PC-3 (cell line): ENCODE measurements at regions not wholly inside any gene's neighbourhood (a gene's known extent, or its start where the extent isn't known, plus 50 kb on each side); places are given as distances from the start of the nearest gene placed in this dataset.
A peak's percentile ranks its signal among the peaks of the same experiment; 100 is the strongest.

Experiments used
- ATAC-seq: fragments of 200-7000 bp; cut with Tn5 transposase; 2 replicates; pipeline ENCODE4 v1.9.1; 2020; ENCODE audit warnings: mild to moderate bottlenecking, moderate library complexity
- BruUV-seq: library from RNA; stranded (reverse); fragments of 400-500 nt; replicated peaks from 2 replicates; lab custom pipeline; 2021; lab: Mats Ljungman, UMichigan
- CTCF ChIA-PET: fragments of 300-600 bp; sonication (Branson Sonifier 250); formaldehyde crosslinking; loops from one replicate; lab custom pipeline; 2022; ENCODE audit warnings: antibody characterized with exemption; lab: Charles Lee
- POLR2A ChIA-PET: fragments of 300-600 bp; sonication (Branson Sonifier 250); formaldehyde crosslinking; loops from one replicate; lab custom pipeline; 2022; ENCODE audit warnings: antibody characterized with exemption; ENCODE audit not compliant: unreplicated experiment; lab: Charles Lee
- DNase-seq: peaks from one replicate; pipeline ENCODE4 v3.0.0-alpha.2; 2015
- H2AFZ ChIP-seq: fragments of 300-600 bp; sonication (generic); 2 replicates; pipeline ENCODE4 v1.6.0; 2016; ENCODE audit warnings: antibody characterized with exemption, low read length
- H3F3A ChIP-seq: fragments of 300-600 bp; sonication (generic); one replicate; pipeline ENCODE4 v1.6.0; 2017; ENCODE audit warnings: antibody characterized with exemption, low read length, control low read depth, mild to moderate bottlenecking; ENCODE audit not compliant: unreplicated experiment
- H3K27ac ChIP-seq: fragments of 300-600 bp; sonication (generic); 2 replicates; pipeline ENCODE4 v1.5.1; 2016; ENCODE audit warnings: mild to moderate bottlenecking, low read length
- H3K27me3 ChIP-seq: fragments of 300-600 bp; sonication (generic); 2 replicates; pipeline ENCODE4 v1.6.1; 2016; ENCODE audit warnings: low read length, mixed read lengths
- H3K36me3 ChIP-seq: fragments of 300-600 bp; sonication (generic); 2 replicates; pipeline ENCODE4 v1.6.1; 2016; ENCODE audit warnings: low read depth, mixed run types, low read length, mixed read lengths
- H3K4me1 ChIP-seq: fragments of 300-600 bp; sonication (generic); 2 replicates; pipeline ENCODE4 v1.5.1; 2016; ENCODE audit warnings: low read length; ENCODE audit not compliant: insufficient read depth
- H3K4me2 ChIP-seq: fragments of 300-600 bp; sonication (generic); 2 replicates; pipeline ENCODE4 v1.6.0; 2016; ENCODE audit warnings: low read length
- H3K4me3 ChIP-seq: fragments of 300-600 bp; sonication (generic); 2 replicates; pipeline ENCODE4 v1.5.1; 2016; ENCODE audit warnings: mild to moderate bottlenecking, low read length, mixed read lengths
- H3K79me2 ChIP-seq: fragments of 300-600 bp; sonication (generic); 2 replicates; pipeline ENCODE4 v1.6.1; 2017; ENCODE audit warnings: low read length, mixed read lengths
- H3K9ac ChIP-seq: fragments of 300-600 bp; sonication (generic); 2 replicates; pipeline ENCODE4 v1.6.0; 2016; ENCODE audit warnings: mild to moderate bottlenecking, low read length
- H3K9me2 ChIP-seq: fragments of 300-600 bp; sonication (generic); replicated peaks from 2 replicates; pipeline ENCODE4 v1.6.1; 2016; ENCODE audit warnings: mixed run types, low read length, mixed read lengths
- H3K9me3 ChIP-seq: fragments of 300-600 bp; sonication (generic); 2 replicates; pipeline ENCODE4 v1.6.1; 2016; ENCODE audit warnings: low read length, mixed read lengths
- H4K20me1 ChIP-seq: fragments of 300-600 bp; sonication (generic); 2 replicates; pipeline ENCODE4 v1.6.1; 2016; ENCODE audit warnings: low read length, mixed read lengths
- EZH2 ChIP-seq: fragments of 300-600 bp; sonication (generic); IDR thresholded peaks from one replicate; pipeline ENCODE4 v1.6.1; 2017; ENCODE audit warnings: antibody characterized with exemption, mild to moderate bottlenecking, low read length; ENCODE audit not compliant: unreplicated experiment
- EZH2phosphoT487 ChIP-seq: fragments of 300-600 bp; sonication (generic); IDR thresholded peaks from 2 replicates; pipeline ENCODE4 v1.6.1; 2018; ENCODE audit warnings: mild to moderate bottlenecking, antibody characterized with exemption, low read length, borderline replicate concordance
- intact Hi-C: fragments of 100-400 bp; cut with micrococcal nuclease; formaldehyde crosslinking; loops from 2 replicates; pipeline ENCODE4 v1.9.0; 2023
- TF ChIP-seq, protein P1 (sequence below): fragments of 300-600 bp; sonication (generic); conservative IDR thresholded peaks from 2 replicates; pipeline ENCODE4 v1.5.1; 2017; ENCODE audit warnings: antibody characterized with exemption, low read depth, mild to moderate bottlenecking, low read length

DNA sequence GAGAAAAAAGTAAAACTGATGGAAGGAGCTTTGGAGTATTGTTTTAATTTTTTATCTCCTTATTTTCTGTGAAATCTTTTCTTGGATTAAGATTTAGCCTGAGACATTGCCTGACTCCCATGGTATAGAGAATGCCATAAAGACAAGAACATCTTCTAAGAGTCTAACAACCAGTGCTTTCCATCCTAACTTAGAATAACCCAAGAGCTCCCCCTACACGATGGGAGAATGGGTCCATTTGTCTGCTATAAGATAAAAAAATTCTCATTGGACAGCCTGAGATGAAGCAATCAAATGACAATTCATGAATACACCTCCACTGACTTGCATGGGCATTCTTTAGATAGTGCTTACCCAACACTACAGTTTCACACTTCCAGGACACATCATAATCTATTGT lies 478.1 kb downstream of the TTLL7 start:
- ATAC-seq (no peak; the same call in 1 of the 2 replicates), DNase-seq (peak; percentile 9)
- ChIA-PET CTCF (no interaction called here), POLR2A (no interaction called here)
- no peaks in the 10 kb centered on the region for H3K27me3 ChIP-seq
- no peak overlapping the region for H2AFZ ChIP-seq
- H3K9me2 ChIP-seq, result no peaks in the 10 kb centered on the region
- H3K4me3 ChIP-seq, result no peak overlapping the region
- TF ChIP-seq, protein P1, sequence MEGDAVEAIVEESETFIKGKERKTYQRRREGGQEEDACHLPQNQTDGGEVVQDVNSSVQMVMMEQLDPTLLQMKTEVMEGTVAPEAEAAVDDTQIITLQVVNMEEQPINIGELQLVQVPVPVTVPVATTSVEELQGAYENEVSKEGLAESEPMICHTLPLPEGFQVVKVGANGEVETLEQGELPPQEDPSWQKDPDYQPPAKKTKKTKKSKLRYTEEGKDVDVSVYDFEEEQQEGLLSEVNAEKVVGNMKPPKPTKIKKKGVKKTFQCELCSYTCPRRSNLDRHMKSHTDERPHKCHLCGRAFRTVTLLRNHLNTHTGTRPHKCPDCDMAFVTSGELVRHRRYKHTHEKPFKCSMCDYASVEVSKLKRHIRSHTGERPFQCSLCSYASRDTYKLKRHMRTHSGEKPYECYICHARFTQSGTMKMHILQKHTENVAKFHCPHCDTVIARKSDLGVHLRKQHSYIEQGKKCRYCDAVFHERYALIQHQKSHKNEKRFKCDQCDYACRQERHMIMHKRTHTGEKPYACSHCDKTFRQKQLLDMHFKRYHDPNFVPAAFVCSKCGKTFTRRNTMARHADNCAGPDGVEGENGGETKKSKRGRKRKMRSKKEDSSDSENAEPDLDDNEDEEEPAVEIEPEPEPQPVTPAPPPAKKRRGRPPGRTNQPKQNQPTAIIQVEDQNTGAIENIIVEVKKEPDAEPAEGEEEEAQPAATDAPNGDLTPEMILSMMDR, result no peak
- TF ChIP-seq EZH2 (no peak), EZH2phosphoT487 (no peak)
- no peaks in the 10 kb centered on the region for H4K20me1 ChIP-seq
- H3K79me2 ChIP-seq, result no peaks in the 10 kb centered on the region
- no peak overlapping the region for H3K4me2 ChIP-seq
- no peaks in the 10 kb centered on the region for H3F3A ChIP-seq
- intact Hi-C loops, result no loop called here
- H3K27ac ChIP-seq, result no peak overlapping the region
- H3K9me3 ChIP-seq, result no peaks in the 10 kb centered on the region
- no TSS peak for BruUV-seq
- H3K9ac ChIP-seq, result no peak overlapping the region
- H3K4me1 ChIP-seq, result no peaks in the 10 kb centered on the region
- no peaks in the 10 kb centered on the region for H3K36me3 ChIP-seq

DNA sequence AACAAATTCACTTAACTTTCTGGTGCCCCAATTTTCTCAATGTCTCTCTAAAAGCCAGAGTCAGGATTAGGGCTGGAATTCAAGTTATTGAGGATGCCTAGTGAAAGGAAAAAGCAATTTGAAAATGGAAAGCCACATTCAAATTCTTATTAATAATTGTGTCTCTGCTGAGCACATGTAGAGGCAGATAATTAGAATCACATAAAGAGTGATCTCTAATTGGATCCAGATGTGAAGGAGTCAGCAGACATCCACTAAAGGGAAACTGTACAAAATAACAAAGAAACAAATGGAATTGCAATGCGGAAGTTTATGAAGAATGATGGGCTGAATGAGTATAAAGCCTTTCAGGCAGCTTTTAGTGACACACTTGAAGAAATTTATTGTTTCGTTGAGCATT lies 482.6 kb downstream of the TTLL7 start:
- CTCF ChIA-PET, result no interaction called here
- H3K9me2 ChIP-seq, result no peaks in the 10 kb centered on the region
- no TSS peak for BruUV-seq
- H3K27me3 ChIP-seq, result 0 out of 2 replicates have a peak, but pooled peaks cover 8% of the 10 kb centered on the region
- DNase-seq (no peak), ATAC-seq (no peak)
- TF ChIP-seq EZH2phosphoT487 (no peak), EZH2 (no peak)
- TF ChIP-seq, protein P1, result no peak
- no peaks in the 10 kb centered on the region for H3K9me3 ChIP-seq
- no peaks in the 10 kb centered on the region for H4K20me1 ChIP-seq
- POLR2A ChIA-PET, result no interaction called here
- no peaks in the 10 kb centered on the region for H3F3A ChIP-seq
- no peak overlapping the region for H2AFZ ChIP-seq
- intact Hi-C loops, result no loop called here
- no peak overlapping the region for H3K9ac ChIP-seq
- no peak overlapping the region for H3K27ac ChIP-seq
- H3K36me3 ChIP-seq, result no peaks in the 10 kb centered on the region
- H3K4me3 ChIP-seq, result no peak overlapping the region
- no peak overlapping the region for H3K4me2 ChIP-seq
- H3K79me2 ChIP-seq, result no peaks in the 10 kb centered on the region
- H3K4me1 ChIP-seq, result no peaks in the 10 kb centered on the region

DNA sequence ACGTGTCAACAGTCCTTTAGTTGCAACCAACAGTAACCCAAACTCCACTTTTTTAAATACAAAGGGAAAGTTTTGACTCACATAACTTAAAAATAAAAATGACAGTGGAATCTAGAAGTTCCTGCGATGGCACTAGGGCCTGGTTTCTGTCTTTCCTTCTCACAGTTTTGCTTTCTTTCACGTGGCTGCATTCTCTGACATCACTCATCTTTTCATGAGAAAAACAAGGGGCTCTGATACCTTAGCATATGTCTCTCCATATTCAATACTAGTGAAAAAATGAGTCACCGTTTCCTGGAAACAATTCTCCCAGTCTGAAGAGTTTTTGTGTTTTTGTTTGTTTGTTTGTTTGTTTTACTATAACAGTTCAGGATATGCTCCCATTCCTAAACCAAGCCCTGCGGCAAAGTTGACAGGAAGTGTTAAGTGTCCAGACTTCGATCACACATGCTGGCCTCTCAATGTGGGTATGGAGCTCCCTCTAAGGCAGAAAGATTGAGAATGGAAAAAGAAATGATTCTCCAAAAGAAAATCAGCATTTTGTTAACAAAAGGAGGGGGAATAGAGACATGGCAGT lies 483.3 kb downstream of the TTLL7 start:
- Histone ChIP-seq H3K4me3 (no peak overlapping the region), H2AFZ (no peak overlapping the region), H3K9ac (no peak overlapping the region), H3K27me3 (0 out of 2 replicates have a peak, but pooled peaks cover 8% of the 10 kb centered on the region), H3K4me1 (no peaks in the 10 kb centered on the region), H3K9me3 (no peaks in the 10 kb centered on the region), H3K79me2 (no peaks in the 10 kb centered on the region), H3K36me3 (no peaks in the 10 kb centered on the region), H3K27ac (no peak overlapping the region), H3K4me2 (no peak overlapping the region), H4K20me1 (no peaks in the 10 kb centered on the region), H3K9me2 (no peaks in the 10 kb centered on the region), H3F3A (no peaks in the 10 kb centered on the region)
- intact Hi-C loops, result no loop called here
- POLR2A ChIA-PET, result no interaction called here
- ATAC-seq, result no peak
- CTCF ChIA-PET, result no interaction called here
- BruUV-seq, result no TSS peak
- no peak for TF ChIP-seq EZH2
- DNase-seq, result no peak
